ENCODE measurements at regions not wholly inside any gene's neighbourhood (a gene's known extent, or its start where the extent isn't known, plus 50 kb on each side); places are given as distances from the start of the nearest gene placed in this dataset.

- Histone ChIP-seq H3K4me3 (no peak overlapping the region), H2AFZ (ENCODE audit: control insufficient read depth, low read depth, low read length) (no peak overlapping the region), H4K20me1 (ENCODE audit: control insufficient read depth, insufficient read depth) (no peaks in the 10 kb centered on the region), H3K4me2 (ENCODE audit: control insufficient read depth, insufficient read depth) (no peak overlapping the region), H3K9ac (ENCODE audit: control insufficient read depth, insufficient read depth, low read length) (no peak overlapping the region), H3K27me3 (replicated peaks in 1 of 2; ENCODE audit: control insufficient read depth in 2 of 2, insufficient read depth in 2 of 2, low read length in 1 of 2) (no peaks in the 10 kb centered on the region), H3K9me3 (replicated peaks; ENCODE audit: control insufficient read depth, insufficient read depth, low read length) (no peaks in the 10 kb centered on the region), H3K4me1 (ENCODE audit: control insufficient read depth, insufficient read depth, low read length) (no peaks in the 10 kb centered on the region), H3K36me3 (ENCODE audit: control insufficient read depth in 2 of 2, insufficient read depth in 2 of 2, low read length in 1 of 2) (no peaks in the 10 kb centered on the region), H3K27ac (ENCODE audit: control insufficient read depth, insufficient read depth) (no peak overlapping the region), H3K79me2 (ENCODE audit: control insufficient read depth, insufficient read depth, low read length) (no peaks in the 10 kb centered on the region)
- POLR2A ChIA-PET = no interaction called here
- no peak for ATAC-seq
- no peak for FAIRE-seq
- DNase-seq (ENCODE audit: low read depth, low spot score) = no peak
- in situ Hi-C loops (cut with MboI) = no loop called here
- TF ChIP-seq E2F8 (IDR thresholded peaks at IDR 0.05; ENCODE audit: low read depth, partially characterized antibody) (no peak), KDM1A (IDR thresholded peaks at IDR 0.05; ENCODE audit: borderline replicate concordance) (no peak), TCF3 (IDR thresholded peaks at IDR 0.05; ENCODE audit: borderline replicate concordance, insufficient read depth, low read depth, low read length) (no peak), CTCF (IDR thresholded peaks at IDR 0.05 in 2 of 3, conservative IDR thresholded peaks at IDR 0.05 in 1 of 3; ENCODE audit: control insufficient read depth in 2 of 3, extremely low read depth in 1 of 3, insufficient read depth in 1 of 3, low read depth in 3 of 3, low read length in 3 of 3) (no peak), ASH2L (IDR thresholded peaks at IDR 0.05; ENCODE audit: borderline replicate concordance, low read depth) (no peak), NFYB (IDR thresholded peaks at IDR 0.05; ENCODE audit: insufficient read depth, low read depth, low read length) (no peak), PBX3 (IDR thresholded peaks at IDR 0.05; ENCODE audit: insufficient replicate concordance, low read depth, low read length) (no peak), NKRF (conservative IDR thresholded peaks at IDR 0.05) (no peak), SUZ12 (IDR thresholded peaks at IDR 0.05; ENCODE audit: unreplicated experiment) (no peak), KLF5 (IDR thresholded peaks at IDR 0.05; ENCODE audit: partially characterized antibody) (no peak), SMAD1 (IDR thresholded peaks at IDR 0.05; ENCODE audit: low read depth, partially characterized antibody) (no peak), FOS (IDR thresholded peaks at IDR 0.05; ENCODE audit: borderline replicate concordance, extremely low read depth, insufficient read length) (no peak), POLR2AphosphoS5 (IDR thresholded peaks at IDR 0.05; ENCODE audit: low read length) (no peak), HDGF (IDR thresholded peaks at IDR 0.05) (no peak), NBN (IDR thresholded peaks at IDR 0.05) (no peak), NR2C1 (IDR thresholded peaks at IDR 0.05) (no peak)
- WGBS (ENCODE audit: insufficient coverage, insufficient replicate concordance, low lambda C conversion rate, missing lambda C conversion rate) = 83% methylated on average over 2 of the region's 2 CpGs
- intact Hi-C loops (cut with micrococcal nuclease; ENCODE audit: unreplicated experiment) = no loop called here
- CTCF ChIA-PET = no interaction called here
- SMC1A ChIA-PET (ENCODE audit: uncharacterized antibody, unreplicated experiment) = no interaction called here
- RAD21 ChIA-PET (ENCODE audit: unreplicated experiment) = no interaction called here
- BruUV-seq (replicated peaks) = no TSS peak
Observed at GRCh38 chr4:148514581-148514980, 72.4 kb upstream of the NR3C2 start.

All from GM12878 (cell line).